K562 (cell line): ENCODE measurements at regions not wholly inside any gene's neighbourhood (a gene's known extent, or its start where the extent isn't known, plus 50 kb on each side); places are given as distances from the start of the nearest gene placed in this dataset.

Experiments
- MAFK ChIP-seq: IDR thresholded peaks from 2 replicates; pipeline ENCODE4 v1.6.1; 2011; ENCODE audit warnings: low read length, improper control_type of control experiment
- ZNF316 ChIP-seq: fragments of 450-650 bp; IDR thresholded peaks from 2 replicates; pipeline ENCODE4 v1.6.1; 2016
- TF ChIP-seq, protein P1 (sequence below): fragments of 200-800 bp; sonication (Bioruptor generic); IDR thresholded peaks from 2 replicates; pipeline ENCODE4 v1.6.1; 2016; ENCODE audit warnings: missing genetic modification characterization, missing compliant biosample characterization
- TF ChIP-seq, protein P2 (sequence below): fragments of 250-450 bp; sonication (Bioruptor Pico); IDR thresholded peaks from 2 replicates; pipeline ENCODE4 v1.8.0; 2021; ENCODE audit warnings: moderate library complexity, mild to moderate bottlenecking, inconsistent platforms

DNA sequence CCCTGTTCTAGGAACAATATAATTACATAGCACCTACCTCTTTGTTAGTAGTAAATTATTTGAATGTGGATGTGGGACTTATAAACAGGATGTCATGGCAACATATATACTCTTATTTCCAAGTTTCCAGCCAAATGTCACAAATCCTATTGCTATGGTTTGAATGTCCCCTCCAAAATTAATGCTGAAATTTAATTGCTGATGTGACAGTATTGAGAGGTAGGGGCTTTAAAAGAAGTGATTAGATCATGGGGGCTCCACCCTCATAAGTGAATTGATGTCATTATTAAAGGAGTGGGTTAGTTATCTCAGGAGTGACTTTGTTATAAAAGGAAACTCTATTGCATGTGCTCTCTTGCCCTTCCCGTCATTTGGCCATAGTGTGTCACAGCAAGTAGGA lies 164.2 kb upstream of the ATF7IP start (continued):
- TF ChIP-seq, protein P1, sequence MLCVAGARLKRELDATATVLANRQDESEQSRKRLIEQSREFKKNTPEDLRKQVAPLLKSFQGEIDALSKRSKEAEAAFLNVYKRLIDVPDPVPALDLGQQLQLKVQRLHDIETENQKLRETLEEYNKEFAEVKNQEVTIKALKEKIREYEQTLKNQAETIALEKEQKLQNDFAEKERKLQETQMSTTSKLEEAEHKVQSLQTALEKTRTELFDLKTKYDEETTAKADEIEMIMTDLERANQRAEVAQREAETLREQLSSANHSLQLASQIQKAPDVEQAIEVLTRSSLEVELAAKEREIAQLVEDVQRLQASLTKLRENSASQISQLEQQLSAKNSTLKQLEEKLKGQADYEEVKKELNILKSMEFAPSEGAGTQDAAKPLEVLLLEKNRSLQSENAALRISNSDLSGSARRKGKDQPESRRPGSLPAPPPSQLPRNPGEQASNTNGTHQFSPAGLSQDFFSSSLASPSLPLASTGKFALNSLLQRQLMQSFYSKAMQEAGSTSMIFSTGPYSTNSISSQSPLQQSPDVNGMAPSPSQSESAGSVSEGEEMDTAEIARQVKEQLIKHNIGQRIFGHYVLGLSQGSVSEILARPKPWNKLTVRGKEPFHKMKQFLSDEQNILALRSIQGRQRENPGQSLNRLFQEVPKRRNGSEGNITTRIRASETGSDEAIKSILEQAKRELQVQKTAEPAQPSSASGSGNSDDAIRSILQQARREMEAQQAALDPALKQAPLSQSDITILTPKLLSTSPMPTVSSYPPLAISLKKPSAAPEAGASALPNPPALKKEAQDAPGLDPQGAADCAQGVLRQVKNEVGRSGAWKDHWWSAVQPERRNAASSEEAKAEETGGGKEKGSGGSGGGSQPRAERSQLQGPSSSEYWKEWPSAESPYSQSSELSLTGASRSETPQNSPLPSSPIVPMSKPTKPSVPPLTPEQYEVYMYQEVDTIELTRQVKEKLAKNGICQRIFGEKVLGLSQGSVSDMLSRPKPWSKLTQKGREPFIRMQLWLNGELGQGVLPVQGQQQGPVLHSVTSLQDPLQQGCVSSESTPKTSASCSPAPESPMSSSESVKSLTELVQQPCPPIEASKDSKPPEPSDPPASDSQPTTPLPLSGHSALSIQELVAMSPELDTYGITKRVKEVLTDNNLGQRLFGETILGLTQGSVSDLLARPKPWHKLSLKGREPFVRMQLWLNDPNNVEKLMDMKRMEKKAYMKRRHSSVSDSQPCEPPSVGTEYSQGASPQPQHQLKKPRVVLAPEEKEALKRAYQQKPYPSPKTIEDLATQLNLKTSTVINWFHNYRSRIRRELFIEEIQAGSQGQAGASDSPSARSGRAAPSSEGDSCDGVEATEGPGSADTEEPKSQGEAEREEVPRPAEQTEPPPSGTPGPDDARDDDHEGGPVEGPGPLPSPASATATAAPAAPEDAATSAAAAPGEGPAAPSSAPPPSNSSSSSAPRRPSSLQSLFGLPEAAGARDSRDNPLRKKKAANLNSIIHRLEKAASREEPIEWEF, result no peak
- TF ChIP-seq, protein P2, sequence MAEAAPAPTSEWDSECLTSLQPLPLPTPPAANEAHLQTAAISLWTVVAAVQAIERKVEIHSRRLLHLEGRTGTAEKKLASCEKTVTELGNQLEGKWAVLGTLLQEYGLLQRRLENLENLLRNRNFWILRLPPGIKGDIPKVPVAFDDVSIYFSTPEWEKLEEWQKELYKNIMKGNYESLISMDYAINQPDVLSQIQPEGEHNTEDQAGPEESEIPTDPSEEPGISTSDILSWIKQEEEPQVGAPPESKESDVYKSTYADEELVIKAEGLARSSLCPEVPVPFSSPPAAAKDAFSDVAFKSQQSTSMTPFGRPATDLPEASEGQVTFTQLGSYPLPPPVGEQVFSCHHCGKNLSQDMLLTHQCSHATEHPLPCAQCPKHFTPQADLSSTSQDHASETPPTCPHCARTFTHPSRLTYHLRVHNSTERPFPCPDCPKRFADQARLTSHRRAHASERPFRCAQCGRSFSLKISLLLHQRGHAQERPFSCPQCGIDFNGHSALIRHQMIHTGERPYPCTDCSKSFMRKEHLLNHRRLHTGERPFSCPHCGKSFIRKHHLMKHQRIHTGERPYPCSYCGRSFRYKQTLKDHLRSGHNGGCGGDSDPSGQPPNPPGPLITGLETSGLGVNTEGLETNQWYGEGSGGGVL (CRISPR knock-in tag), result no peak
- peak; percentile 71 for TF ChIP-seq ZNF316
- TF ChIP-seq MAFK, result peak; percentile 52; the same call in 1 of the 2 replicates
